Hematopoietic multipotent progenitor cell (in vitro differentiated cells): ENCODE measurements at regions not wholly inside any gene's neighbourhood (a gene's known extent, or its start where the extent isn't known, plus 50 kb on each side); places are given as distances from the start of the nearest gene placed in this dataset.
"Not testable (repeated sequence)": the region's sequence is repeated elsewhere in the genome, so short reads cannot be mapped to it uniquely, and the experiment has no call there.

Source experiments
- DNase-seq, 3 donors: peaks; one replicate each; pipeline ENCODE4 v3.0.0-alpha.2; 2011 to 2015; ENCODE audit warnings: low read depth in 2 of 3, low spot score in 2 of 3

DNA sequence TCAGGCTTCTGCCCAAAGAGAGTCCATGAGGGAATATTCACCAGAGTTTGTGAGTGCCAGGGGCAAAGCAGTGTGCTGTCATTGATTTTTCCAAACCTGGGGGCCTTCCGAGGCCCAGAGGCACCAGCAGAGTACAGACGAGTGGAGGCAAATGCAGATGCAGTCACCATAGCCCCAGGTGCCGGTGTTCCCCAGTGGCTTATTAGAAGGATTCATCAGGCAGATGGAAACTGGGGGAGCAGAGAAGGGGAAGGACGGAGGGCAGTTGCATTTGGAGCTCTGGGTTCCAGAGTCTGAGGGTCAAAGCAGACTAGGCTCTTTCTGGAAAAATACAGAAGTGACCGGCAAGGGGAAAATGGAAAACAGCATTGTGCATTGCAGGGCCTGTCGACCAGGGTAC is 184.2 kb downstream of the ANKRD60 start:
- DNase-seq = no peak

DNA sequence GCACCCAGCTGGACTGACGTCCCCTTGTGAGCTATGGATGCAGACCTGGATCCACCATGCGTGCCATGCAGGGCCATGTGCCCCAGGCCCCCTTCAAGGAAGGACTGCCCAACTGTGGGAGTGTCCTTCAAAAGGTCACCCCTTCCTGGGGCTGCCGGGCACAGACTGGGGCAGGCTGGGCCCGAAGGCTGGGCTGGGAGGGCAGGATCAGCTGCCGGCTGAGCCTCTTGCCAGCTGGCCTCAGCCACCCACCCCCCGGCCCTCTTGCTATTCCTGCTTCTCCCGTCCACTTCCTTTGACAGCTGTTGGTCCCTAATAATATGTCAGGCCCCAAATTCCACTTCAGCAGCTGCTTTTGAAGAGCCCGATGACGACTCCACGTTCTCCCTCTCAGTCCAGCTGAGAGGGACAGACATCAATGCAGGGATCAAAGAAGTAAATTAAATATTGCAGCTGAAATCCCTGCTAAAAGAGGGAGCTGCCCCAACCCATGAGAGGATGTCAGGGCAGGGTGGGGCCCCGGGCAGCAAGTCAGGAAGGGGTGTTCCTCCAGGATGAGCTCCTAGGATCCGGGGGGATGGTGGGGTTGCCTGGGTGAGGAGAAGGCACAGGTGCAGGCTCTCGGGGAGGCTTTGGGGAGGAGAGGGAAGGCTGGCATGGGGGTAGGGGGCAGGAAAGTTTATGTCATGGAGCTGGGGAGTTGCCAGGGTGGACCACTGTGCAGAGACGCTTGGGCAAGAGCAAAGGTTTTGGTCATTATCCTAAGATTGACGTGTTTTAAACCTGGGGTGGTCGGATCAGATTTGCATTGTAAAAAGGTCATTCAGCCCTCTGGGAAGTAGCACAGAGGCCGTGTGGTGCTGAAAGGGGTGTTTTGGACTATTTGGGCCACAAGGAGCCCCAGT is 185.0 kb downstream of the ANKRD60 start:
- DNase-seq = no peak

DNA sequence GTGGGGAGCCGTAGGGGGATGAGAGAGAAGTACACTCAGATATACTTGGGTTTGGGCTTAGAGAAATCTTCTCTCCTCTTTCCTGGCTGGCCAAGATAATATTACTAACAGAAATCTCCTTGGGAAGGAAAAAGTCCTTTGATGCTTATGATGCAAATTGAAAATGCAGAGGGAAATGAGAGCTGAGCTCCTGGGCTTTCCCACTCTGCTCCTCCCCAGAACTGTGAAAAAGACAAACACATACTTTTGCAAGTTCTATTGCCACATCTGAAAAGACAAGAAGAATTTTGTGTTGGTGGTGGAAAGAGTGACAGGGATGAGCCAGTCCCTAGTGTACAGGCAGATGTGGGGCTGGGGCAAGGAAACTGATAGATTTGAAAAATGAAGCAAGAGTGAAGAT is 185.9 kb downstream of the ANKRD60 start:
- DNase-seq = no peak

DNA sequence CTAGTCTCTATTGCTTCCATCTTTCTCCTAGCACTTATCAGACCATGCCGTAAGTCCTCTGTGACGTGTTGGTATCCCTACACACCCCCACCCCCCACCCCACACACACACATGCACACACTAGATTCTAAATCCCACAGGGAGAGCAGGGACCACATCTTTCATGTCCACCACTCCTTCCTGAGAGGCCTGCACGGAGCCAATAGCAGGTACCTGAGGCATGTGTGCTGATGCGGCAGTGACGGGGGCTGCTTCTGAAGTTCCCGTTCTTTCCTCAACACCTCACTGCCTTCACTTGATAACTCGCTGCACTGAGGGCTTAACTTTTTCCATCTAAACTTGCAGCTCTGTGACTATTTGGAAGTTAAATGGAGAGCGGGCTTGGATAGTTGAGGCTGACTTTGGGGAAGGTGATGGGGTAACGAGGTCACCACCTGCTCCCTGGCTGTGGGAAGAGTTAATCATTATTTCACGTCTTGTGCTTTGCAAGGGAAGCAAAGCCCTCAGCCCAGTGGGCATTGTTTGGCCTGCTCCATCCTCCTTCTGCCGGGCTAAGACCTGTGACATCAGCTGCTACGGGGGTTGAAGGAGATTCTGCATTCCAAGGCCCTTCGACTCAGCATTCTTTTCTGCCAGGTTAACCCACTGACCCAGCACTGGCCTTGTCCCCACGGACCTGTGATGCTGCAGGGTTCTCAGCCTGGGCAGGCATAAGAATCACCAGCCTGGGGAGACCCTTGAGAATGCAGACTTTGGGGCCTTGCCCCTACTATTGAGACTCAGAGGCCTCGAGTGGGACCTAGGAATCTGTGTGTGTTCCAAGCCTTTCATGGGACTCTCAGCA is 187.8 kb downstream of the ANKRD60 start:
- DNase-seq = no peak

DNA sequence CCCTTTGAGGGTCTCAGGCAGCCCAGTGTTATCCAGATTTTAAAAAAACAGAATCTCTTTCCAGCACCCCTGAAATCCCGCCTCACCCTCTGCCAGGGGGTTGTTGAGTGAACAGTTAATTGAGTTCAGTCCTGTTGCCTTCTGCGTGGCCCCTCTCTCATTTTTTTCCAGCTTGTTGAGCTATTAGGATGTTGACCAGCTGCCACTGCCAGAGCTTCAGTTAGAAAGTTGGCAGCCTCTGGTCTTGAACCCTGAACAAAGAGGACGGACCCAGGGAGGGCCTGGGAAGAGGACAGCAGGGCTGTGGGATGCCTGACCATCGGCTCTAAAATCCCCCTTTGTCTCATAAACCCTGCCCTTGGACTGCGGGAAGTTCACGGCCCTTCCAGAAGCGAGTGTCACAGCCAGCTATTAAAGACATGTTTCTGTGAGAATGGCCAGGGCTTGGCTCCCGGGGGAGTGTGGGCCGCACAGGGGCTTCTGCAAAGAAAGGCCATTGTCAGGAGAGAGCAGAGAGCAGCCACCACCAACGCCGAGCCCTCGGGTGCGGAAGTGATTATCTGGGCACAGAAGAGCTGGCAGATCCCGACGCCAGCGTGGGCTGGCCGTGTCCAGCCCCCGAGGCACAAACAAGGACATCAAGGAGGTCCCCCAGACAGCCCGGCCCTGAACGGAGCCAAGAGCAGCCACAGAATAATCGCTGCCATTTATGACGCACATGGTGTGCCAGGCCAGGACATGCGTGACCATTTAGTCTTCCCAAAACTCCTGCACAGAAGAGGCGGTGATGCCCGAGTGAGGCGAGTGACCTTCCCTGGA is 189.0 kb downstream of the ANKRD60 start:
- DNase-seq = no peak

DNA sequence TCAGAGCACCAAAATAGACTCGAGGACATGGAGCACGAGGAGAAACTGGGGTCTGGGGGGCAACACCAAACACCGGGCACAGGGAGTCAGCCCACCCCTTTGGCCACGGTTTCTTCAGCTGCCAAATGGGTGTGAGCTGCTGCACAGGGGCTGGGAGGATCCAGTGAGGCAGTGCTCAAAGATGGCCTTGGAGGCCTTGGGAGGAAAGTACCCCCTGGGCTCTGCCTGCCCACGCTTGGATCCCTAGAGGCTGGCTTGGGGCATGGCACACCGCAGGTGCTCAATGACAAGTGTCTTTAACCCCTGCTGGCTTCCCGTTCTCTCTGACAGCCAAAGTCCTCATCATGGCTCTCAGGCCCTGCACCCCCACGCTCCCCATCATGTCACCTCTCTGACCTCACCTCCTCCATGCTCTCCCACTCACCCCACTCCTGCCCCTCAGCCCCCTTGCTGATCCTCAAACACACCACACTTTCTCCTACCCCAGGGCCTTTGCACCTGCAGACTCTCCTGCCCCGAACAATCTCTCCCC is 190.3 kb downstream of the ANKRD60 start:
- no peak for DNase-seq

DNA sequence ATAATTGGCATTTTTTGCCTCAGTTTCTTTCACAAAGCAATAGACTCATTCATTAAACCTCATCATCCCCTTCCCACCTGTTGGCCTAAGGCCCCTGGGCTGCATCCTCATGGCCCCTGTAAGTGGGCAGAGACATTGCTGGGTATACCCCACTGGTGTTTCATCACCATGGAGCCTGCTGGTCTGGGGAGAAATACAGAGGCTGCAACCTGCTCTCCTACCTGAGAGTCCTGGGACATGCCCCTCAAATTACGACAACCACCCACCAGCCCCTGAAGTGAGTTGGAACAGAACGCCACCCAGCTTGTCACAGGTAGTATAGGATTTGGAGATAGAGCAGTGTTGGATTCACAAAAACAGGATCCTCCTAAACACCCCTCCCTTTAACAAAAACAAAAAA is 190.8 kb downstream of the ANKRD60 start:
- DNase-seq = no peak

DNA sequence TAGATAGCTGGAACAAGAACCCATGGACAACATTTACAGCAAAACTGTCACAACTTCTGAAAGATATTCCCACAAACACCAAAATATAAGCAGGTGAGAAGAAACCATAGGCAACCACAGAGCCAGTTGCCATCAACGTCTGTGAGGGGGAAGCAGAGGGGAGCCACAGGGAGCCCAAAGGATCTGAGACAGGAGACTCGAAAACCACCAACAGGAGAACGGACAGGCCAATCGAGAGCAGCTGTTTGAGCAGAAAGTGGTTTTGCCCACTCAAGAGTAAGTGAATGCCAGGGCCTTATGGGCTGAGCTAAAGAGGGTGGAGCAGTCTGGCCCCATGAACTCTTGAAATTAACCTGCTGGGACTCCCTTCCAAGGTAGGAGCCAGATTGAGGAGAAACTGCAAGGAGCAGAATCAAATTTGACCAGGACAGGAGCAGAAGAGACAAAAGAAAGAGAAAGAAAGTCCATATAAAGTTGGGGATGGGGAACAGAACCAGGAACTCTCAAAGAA is 195.4 kb downstream of the ANKRD60 start:
- DNase-seq = no peak

DNA sequence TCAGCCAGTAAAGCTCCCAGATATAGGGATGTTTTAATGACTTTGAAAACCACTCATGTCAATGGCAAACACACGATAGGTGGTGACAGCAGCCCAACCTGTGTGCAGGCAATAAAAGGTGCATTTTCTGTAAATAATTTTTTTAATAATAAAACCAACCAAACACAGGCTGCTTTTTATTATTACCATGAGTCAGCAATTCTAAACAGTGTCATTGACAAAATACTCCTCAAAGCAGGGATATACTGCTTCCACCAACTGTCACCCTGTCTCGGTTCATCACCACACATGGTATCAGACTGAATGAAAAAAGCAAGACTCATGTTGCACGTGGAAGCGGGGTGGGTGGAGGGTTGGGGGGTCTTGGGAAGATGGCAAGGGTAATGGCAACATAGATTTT is 195.9 kb downstream of the ANKRD60 start:
- no peak for DNase-seq

DNA sequence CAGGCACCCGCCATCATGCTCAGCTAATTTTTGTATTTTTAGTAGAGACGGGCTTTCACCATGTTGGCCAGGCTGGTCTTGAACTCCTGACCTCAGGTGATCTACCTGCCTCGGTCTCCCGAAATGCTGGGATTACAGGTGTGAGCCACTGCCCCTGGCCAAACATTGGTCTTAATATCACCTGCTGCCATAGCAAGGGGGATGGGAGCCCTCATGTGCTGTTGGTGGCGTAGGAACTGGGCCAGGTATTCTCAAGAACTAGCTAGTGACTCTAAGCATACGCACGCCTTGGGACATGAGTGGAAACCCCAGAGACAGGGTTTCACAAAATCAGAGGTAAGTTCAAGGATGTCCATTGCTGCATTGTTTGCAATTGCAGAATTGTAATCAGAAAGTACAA is 197.1 kb downstream of the ANKRD60 start:
- DNase-seq = not testable (repeated sequence)

DNA sequence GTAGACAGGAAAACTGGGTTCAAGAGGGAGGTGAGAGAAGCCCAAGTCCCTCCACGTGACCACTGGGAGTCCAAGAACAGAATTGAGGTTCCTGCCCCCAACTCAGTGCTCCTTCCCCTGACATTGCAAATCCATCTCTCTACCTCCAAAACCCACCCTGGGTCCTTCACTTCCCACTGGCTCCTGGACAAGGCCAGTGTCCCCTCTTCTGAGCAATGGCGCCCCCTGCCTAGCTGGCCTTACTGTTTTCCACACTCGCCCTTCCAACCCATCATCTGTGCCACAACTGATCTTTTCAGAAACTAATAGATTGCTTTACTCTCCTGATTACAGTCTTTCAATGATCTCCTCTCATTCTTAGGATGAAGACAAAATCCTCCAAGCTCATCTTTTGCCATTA is 200.3 kb downstream of the ANKRD60 start:
- DNase-seq = peak in 1 of 3 donors; percentile 23

DNA sequence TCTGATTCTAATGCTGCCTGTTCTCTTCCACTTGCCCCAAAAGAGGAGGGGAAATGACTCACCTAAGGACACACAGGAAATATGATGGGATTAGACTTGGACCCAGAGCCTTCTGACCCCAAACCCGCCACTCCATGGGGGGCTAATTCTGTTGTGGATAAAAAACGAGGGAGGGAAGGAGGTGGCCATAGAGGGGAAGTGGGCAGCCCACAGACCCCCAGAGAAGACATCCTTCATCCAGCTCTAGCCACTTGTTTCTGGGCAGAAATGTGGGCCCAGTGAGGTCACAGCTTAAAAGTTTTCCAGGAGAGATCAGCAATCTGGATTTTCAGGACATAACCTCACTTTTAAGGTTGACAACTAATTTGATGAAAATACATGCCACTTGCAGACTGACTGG is 202.1 kb downstream of the ANKRD60 start:
- DNase-seq = no peak

DNA sequence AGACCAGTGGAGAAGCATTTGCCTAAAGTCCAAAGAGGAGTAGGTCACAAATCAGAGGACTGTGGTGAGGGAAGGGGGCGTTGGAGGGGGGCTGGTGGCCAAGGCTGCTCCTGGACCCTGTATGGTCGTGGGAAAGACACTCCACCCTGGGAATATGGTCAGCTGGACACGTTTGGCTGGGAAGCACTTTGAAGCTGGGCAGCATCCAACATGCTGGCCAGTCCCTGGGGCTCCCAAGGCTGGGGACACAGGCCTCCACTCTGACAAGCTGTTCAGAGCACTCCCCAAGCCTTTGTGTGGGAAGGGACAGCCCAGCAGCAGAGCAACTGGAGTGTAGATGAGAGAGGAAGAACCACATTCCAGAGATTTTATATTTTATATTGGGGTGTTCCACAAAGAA is 203.2 kb downstream of the ANKRD60 start:
- no peak for DNase-seq

DNA sequence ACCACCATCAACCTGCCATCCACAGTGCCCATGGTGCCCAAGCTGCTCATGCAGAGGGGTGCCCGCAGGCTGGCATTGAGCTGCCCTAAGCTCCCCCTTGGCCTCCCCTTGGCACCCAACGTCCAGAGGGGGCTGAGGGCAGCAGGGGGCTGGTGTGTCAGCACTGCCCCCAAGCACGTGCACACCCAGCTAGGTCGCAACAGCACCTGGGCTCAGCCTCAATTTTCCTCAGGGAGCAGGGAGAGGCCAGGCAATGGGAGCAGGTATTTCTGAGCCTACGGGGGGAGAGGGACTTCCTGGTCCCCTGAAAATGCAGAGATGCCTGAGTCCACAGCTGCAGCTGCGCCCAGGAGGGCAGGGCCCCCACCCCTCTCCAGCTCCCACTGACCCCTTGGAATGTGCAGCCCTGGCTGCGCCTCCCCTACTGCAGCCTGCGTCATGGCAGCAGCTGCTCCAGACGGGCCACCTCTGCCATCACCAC is 204.2 kb downstream of the ANKRD60 start:
- no peak for DNase-seq

DNA sequence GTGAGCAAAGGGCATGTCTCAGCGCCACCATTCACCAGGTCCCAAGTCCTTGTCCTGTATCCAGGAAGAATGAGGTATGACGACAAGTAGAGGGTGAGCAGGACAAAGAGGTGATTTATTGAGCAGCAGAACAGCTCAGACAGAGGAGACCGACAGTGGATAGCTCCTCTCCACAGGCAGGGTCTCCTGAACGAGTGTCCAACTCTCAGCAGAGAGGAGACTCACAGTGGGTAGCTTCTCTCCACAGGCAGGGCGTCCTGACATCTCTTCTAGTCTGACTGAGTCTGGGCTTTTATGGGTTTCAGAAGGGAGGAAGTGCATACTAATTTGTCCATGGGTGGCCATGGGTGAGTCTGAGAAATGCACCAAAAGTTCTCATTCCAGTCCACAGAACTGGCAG is 204.7 kb downstream of the ANKRD60 start:
- DNase-seq = no peak

DNA sequence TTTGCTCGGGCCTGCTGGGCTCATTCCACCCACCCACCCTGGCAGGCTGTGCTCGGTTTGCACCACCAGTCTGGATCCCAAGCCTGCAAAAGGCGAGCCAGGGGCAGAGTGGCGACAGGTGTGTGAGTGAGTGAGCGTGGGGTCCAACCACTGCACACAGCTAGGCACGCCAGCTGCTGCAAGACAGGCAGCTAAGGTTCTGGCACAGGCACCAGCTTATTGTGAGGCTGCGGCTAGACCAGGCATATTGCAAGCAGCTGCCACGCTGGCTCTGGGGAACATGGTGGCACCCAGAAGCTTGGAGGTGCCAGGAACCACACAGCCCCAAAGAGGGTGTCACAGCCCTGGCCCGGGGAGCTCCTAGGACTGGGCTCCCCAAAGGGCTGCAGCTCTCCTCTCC is 205.1 kb downstream of the ANKRD60 start:
- no peak for DNase-seq

DNA sequence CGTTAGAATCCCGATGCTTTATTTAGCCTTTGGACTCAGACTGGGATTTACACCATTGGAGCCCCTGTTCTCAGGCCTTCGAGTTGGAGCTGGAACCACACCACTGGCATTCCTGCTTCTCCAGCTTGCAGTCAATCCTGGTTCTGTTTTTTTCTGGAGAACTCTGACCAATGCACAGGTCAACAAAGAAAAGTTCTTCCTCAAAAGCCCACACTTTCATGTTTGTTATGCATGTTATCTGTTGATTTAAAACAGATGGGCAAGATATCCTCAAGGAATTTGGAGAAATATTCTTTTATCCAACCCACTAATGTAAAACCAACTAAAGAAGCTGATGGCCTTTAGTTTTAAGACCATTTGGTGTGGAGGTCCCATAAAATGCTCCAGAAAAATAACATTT is 205.7 kb downstream of the ANKRD60 start:
- no peak for DNase-seq

DNA sequence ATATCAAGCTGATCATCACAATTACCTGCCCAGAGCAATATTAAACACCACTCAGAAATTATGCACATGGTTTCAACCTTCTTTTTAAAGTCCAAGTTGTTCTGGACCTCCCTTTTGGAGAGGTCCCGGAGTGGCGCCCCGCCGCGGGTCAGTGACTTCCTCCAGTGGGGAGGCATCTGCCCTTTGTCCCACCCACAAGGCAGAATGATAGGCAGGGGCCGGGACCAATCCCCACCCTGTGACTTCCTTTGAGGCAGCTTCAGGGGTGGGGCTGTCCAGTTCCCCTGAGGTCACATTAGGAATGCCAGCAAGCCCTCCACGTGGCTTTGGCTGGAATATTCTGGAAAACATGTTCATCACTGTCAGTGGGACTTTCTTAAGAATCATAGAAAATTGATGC is 207.0 kb downstream of the ANKRD60 start:
- DNase-seq = no peak

DNA sequence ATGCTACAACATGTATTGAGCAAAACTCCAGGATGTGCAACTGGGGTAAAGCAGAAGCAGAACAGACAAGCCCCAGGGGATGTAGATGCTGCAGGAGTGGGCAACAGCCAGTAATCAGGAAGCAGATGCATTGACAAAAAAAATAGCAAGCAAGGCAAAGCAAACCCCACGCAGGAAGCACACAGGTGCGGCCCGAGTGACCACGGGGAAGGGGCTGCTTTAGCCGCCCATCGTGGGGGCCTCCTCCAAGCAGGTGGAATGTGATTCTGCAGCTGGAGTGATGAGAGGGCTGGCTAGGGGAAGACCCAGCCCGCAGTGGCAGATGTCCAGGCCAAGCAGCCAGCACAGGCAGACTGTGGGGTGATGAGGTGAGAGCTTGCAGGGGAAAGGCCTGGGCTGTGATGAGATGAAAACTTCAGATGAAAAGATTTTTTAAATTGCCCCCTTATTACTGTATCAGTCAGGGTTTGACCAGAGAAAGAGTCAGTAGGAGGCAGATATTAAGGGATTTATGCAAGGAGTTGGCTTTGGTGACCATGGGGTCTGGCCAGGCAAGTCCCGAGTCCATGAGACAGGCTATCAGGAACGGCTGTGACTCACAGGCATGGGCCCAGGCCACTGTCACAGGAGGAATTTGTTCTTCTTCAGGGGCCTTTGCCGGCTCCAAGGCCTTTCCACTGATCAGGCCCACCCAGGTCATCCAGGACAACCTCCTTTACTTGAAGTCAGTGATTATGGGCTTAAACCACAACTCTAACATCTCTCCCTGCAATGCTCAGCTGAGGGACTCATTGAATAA is 207.6 kb downstream of the ANKRD60 start:
- DNase-seq = peak in 1 of 3 donors; percentile 38
